GM12878 (cell line): ENCODE measurements at regions not wholly inside any gene's neighbourhood (a gene's known extent, or its start where the extent isn't known, plus 50 kb on each side); places are given as distances from the start of the nearest gene placed in this dataset.

Source experiments
- ATAC-seq: fragments of 200-7000 bp; cut with Tn5 transposase; 3 replicates; pipeline ENCODE4 v1.9.1; 2020; ENCODE audit warnings: mild to moderate bottlenecking, moderate library complexity
- BruUV-seq: library from RNA; stranded (reverse); fragments of 400-500 nt; replicated peaks from 2 replicates; lab custom pipeline; 2021; lab: Mats Ljungman, UMichigan
- CTCF ChIA-PET: fragments of 300-600 bp; sonication (Branson Sonifier 250); formaldehyde crosslinking; extraction: SDS; loops from one replicate; lab custom pipeline; 2021; ENCODE audit warnings: inconsistent platforms; lab: Yijun Ruan, JAX
- POLR2A ChIA-PET: fragments of 350-600 bp; formaldehyde crosslinking; extraction: SDS; loops from one replicate; lab custom pipeline; 2021; ENCODE audit warnings: inconsistent platforms; lab: Charles Lee
- RAD21 ChIA-PET: fragments of 300-600 bp; sonication (Branson Sonifier 250); formaldehyde crosslinking; loops from one replicate; lab custom pipeline; 2023; ENCODE audit warnings: antibody characterized with exemption; ENCODE audit not compliant: unreplicated experiment; lab: Charles Lee
- SMC1A ChIA-PET: fragments of 300-600 bp; sonication (Branson Sonifier 250); formaldehyde crosslinking; loops from one replicate; lab custom pipeline; 2023; ENCODE audit not compliant: unreplicated experiment, uncharacterized antibody; lab: Charles Lee
- DNase-seq: peaks from one replicate; pipeline ENCODE4 v3.0.0-alpha.2; 2011; ENCODE audit warnings: low read depth, low spot score
- FAIRE-seq: peaks from 3 replicates; lab custom pipeline; 2011; peaks lifted over from hg19 to GRCh38; lab: Jason Lieb, UNC
- H2AFZ ChIP-seq: 2 replicates; pipeline ENCODE4 v1.6.0; 2011; ENCODE audit warnings: low read depth, low read length, control low read depth; ENCODE audit not compliant: control insufficient read depth
- H3K27ac ChIP-seq: 2 replicates; pipeline ENCODE4 v1.5.1; 2011; ENCODE audit warnings: control low read depth; ENCODE audit not compliant: control insufficient read depth, insufficient read depth
- H3K27me3 ChIP-seq, 2 experiments: replicated peaks in 1 of 2; 2 replicates each; pipeline versions ENCODE4 v1.6.0 to v1.6.1; 2011; ENCODE audit warnings: low read length in 1 of 2; ENCODE audit not compliant: control insufficient read depth in 2 of 2, insufficient read depth in 2 of 2
- H3K36me3 ChIP-seq, 2 experiments: 2 replicates each; pipeline ENCODE4 v1.5.1; 2011; ENCODE audit warnings: low read length in 1 of 2; ENCODE audit not compliant: control insufficient read depth in 2 of 2, insufficient read depth in 2 of 2
- H3K4me1 ChIP-seq: 2 replicates; pipeline ENCODE4 v1.6.1; 2011; ENCODE audit warnings: mild to moderate bottlenecking, low read length, moderate library complexity, mixed read lengths; ENCODE audit not compliant: control insufficient read depth, insufficient read depth
- H3K4me2 ChIP-seq: 2 replicates; pipeline ENCODE4 v1.6.0; 2011; ENCODE audit warnings: control low read depth; ENCODE audit not compliant: control insufficient read depth, insufficient read depth
- H3K4me3 ChIP-seq: fragments of 200-600 bp; sonication (generic); 2 replicates; pipeline ENCODE4 v1.5.1; 2016
- H3K79me2 ChIP-seq: 2 replicates; pipeline ENCODE4 v1.6.0; 2011; ENCODE audit warnings: low read length; ENCODE audit not compliant: control insufficient read depth, insufficient read depth
- H3K9ac ChIP-seq: 2 replicates; pipeline ENCODE4 v1.8.0; 2011; ENCODE audit warnings: low read length, control low read depth, mixed read lengths; ENCODE audit not compliant: control insufficient read depth, insufficient read depth
- H3K9me3 ChIP-seq: replicated peaks from 3 replicates; pipeline ENCODE4 v1.5.1; 2011; ENCODE audit warnings: mild to moderate bottlenecking, low read length; ENCODE audit not compliant: control insufficient read depth, insufficient read depth
- H4K20me1 ChIP-seq: 2 replicates; pipeline ENCODE4 v1.6.0; 2011; ENCODE audit not compliant: control insufficient read depth, insufficient read depth
- E2F8 ChIP-seq: fragments of 450-650 bp; IDR thresholded peaks from 2 replicates; pipeline ENCODE4 v1.6.1; 2018; ENCODE audit warnings: mild to moderate bottlenecking, low read depth, moderate library complexity; ENCODE audit not compliant: partially characterized antibody
- ETV6 ChIP-seq, 2 experiments: fragments of 450-650 bp in 1 of 2; IDR thresholded peaks in 1 of 2; conservative IDR thresholded peaks in 1 of 2; 2 replicates each; pipeline ENCODE4 v1.6.1; 2014; ENCODE audit warnings: antibody characterized with exemption in 1 of 2, borderline replicate concordance in 1 of 2, low read depth in 1 of 2, mild to moderate bottlenecking in 1 of 2, moderate library complexity in 1 of 2
- GABPA ChIP-seq: IDR thresholded peaks from 2 replicates; pipeline ENCODE4 v1.6.1; 2014; ENCODE audit warnings: antibody characterized with exemption, low read depth, mild to moderate bottlenecking, inconsistent platforms
- NR2C2 ChIP-seq: IDR thresholded peaks from 2 replicates; pipeline ENCODE4 v1.6.1; 2011; ENCODE audit warnings: borderline replicate concordance, low read depth; ENCODE audit not compliant: control insufficient read depth, insufficient read length
- NRF1 ChIP-seq: conservative IDR thresholded peaks from 2 replicates; pipeline ENCODE4 v1.6.1; 2011; ENCODE audit warnings: mild to moderate bottlenecking, low read depth, low read length, improper control_type of control experiment
- SMAD5 ChIP-seq: IDR thresholded peaks from 2 replicates; pipeline ENCODE4 v1.6.1; 2016; ENCODE audit warnings: antibody characterized with exemption, low read depth
- SREBF1 ChIP-seq: IDR thresholded peaks from 2 replicates; pipeline ENCODE4 v1.6.1; 2012; ENCODE audit warnings: mild to moderate bottlenecking, low read length
- ZNF274 ChIP-seq: IDR thresholded peaks from one replicate; pipeline ENCODE4 v1.8.0; 2011; ENCODE audit not compliant: insufficient read length, insufficient read depth
- ZZZ3 ChIP-seq: IDR thresholded peaks from 2 replicates; pipeline ENCODE4 v1.6.1; 2011; ENCODE audit warnings: low read depth; ENCODE audit not compliant: control insufficient read depth, insufficient read length
- WGBS: methylation state at CpG from one replicate; pipeline ENCODE4 v1.1.6; 2016; ENCODE audit warnings: low lambda C conversion rate; ENCODE audit not compliant: insufficient replicate concordance, insufficient coverage; ENCODE audit errors: missing lambda C conversion rate; 5-methylcytosine and 5-hydroxymethylcytosine counted together
- in situ Hi-C: fragments of 300-500 bp; cut with MboI; formaldehyde crosslinking; loops from 9 replicates; pipeline ENCODE4 v1.14.3; 2018; ENCODE audit warnings: mixed read lengths
- intact Hi-C: fragments of 100-400 bp; cut with micrococcal nuclease; formaldehyde crosslinking; loops from one replicate; pipeline ENCODE4 v1.14.2; 2022; ENCODE audit not compliant: unreplicated experiment
- TF ChIP-seq, protein P1 (sequence below): fragments of 450-650 bp; IDR thresholded peaks from 2 replicates; pipeline ENCODE4 v1.6.1; 2017; ENCODE audit warnings: antibody characterized with exemption, mild to moderate bottlenecking, moderate library complexity
- TF ChIP-seq, protein P2 (sequence below): fragments of 450-650 bp; IDR thresholded peaks from 2 replicates; pipeline ENCODE4 v1.6.1; 2017; ENCODE audit warnings: borderline replicate concordance
- TF ChIP-seq, protein P3 (sequence below): fragments of 450-650 bp; formaldehyde crosslinking; IDR thresholded peaks from 2 replicates; pipeline ENCODE4 v1.4.0; 2022; ENCODE audit warnings: mild to moderate bottlenecking, moderate library complexity

GRCh38 chr5:57651127-57651526 lies 168.5 kb upstream of the ACTBL2 start:
- H4K20me1 ChIP-seq, result no peaks in the 10 kb centered on the region
- no peak overlapping the region for H3K9ac ChIP-seq
- no peaks in the 10 kb centered on the region for H3K36me3 ChIP-seq
- H3K4me2 ChIP-seq, result no peak overlapping the region
- in situ Hi-C loops, result loop anchor here (25.0 kb wide), 1 partner anchor 811 kb away; the partner anchor contains the start of gene PLK2
- H3K27me3 ChIP-seq, result no peaks in the 10 kb centered on the region
- no peak overlapping the region for H2AFZ ChIP-seq
- WGBS, result 0% methylated on average over 1 of the region's 1 CpG
- SMC1A ChIA-PET, result interaction anchor here (0.8 to 2.8 kb wide), 5 partner anchors 17 to 811 kb away, joined by 3 to 38 read pairs (median 6); partner anchors contain the start of gene PLK2
- no peak overlapping the region for H3K27ac ChIP-seq
- POLR2A ChIA-PET, result no interaction called here
- DNase-seq, result no peak
- no TSS peak for BruUV-seq
- CTCF ChIA-PET, result interaction anchor here (0.6 to 4.1 kb wide), 21 partner anchors 11 to 1226 kb away, joined by 3 to 61 read pairs (median 4); partner anchors contain the start of gene PLK2
- H3K4me3 ChIP-seq, result no peak overlapping the region
- no peaks in the 10 kb centered on the region for H3K9me3 ChIP-seq
- H3K79me2 ChIP-seq, result no peaks in the 10 kb centered on the region
- FAIRE-seq, result no peak
- intact Hi-C loops, result no loop called here
- H3K4me1 ChIP-seq, result no peaks in the 10 kb centered on the region
- ATAC-seq, result no peak
- RAD21 ChIA-PET, result interaction anchor here (1.0 to 2.5 kb wide), 3 partner anchors 152 to 810 kb away, joined by 3 to 20 read pairs (median 13); no protein-coding TSS in a partner anchor
- TF ChIP-seq E2F8, result no peak
- TF ChIP-seq ETV6 (conservative IDR thresholded peaks at IDR 0.05 in 1 of 2, IDR thresholded peaks at IDR 0.05 in 1 of 2; ENCODE audit: borderline replicate concordance in 1 of 2, low read depth in 1 of 2), result no peak
- TF ChIP-seq, protein P1, sequence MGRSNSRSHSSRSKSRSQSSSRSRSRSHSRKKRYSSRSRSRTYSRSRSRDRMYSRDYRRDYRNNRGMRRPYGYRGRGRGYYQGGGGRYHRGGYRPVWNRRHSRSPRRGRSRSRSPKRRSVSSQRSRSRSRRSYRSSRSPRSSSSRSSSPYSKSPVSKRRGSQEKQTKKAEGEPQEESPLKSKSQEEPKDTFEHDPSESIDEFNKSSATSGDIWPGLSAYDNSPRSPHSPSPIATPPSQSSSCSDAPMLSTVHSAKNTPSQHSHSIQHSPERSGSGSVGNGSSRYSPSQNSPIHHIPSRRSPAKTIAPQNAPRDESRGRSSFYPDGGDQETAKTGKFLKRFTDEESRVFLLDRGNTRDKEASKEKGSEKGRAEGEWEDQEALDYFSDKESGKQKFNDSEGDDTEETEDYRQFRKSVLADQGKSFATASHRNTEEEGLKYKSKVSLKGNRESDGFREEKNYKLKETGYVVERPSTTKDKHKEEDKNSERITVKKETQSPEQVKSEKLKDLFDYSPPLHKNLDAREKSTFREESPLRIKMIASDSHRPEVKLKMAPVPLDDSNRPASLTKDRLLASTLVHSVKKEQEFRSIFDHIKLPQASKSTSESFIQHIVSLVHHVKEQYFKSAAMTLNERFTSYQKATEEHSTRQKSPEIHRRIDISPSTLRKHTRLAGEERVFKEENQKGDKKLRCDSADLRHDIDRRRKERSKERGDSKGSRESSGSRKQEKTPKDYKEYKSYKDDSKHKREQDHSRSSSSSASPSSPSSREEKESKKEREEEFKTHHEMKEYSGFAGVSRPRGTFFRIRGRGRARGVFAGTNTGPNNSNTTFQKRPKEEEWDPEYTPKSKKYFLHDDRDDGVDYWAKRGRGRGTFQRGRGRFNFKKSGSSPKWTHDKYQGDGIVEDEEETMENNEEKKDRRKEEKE, result no peak
- TF ChIP-seq, protein P2, sequence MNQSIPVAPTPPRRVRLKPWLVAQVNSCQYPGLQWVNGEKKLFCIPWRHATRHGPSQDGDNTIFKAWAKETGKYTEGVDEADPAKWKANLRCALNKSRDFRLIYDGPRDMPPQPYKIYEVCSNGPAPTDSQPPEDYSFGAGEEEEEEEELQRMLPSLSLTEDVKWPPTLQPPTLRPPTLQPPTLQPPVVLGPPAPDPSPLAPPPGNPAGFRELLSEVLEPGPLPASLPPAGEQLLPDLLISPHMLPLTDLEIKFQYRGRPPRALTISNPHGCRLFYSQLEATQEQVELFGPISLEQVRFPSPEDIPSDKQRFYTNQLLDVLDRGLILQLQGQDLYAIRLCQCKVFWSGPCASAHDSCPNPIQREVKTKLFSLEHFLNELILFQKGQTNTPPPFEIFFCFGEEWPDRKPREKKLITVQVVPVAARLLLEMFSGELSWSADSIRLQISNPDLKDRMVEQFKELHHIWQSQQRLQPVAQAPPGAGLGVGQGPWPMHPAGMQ, result no peak
- no peak for TF ChIP-seq GABPA
- TF ChIP-seq, protein P3, sequence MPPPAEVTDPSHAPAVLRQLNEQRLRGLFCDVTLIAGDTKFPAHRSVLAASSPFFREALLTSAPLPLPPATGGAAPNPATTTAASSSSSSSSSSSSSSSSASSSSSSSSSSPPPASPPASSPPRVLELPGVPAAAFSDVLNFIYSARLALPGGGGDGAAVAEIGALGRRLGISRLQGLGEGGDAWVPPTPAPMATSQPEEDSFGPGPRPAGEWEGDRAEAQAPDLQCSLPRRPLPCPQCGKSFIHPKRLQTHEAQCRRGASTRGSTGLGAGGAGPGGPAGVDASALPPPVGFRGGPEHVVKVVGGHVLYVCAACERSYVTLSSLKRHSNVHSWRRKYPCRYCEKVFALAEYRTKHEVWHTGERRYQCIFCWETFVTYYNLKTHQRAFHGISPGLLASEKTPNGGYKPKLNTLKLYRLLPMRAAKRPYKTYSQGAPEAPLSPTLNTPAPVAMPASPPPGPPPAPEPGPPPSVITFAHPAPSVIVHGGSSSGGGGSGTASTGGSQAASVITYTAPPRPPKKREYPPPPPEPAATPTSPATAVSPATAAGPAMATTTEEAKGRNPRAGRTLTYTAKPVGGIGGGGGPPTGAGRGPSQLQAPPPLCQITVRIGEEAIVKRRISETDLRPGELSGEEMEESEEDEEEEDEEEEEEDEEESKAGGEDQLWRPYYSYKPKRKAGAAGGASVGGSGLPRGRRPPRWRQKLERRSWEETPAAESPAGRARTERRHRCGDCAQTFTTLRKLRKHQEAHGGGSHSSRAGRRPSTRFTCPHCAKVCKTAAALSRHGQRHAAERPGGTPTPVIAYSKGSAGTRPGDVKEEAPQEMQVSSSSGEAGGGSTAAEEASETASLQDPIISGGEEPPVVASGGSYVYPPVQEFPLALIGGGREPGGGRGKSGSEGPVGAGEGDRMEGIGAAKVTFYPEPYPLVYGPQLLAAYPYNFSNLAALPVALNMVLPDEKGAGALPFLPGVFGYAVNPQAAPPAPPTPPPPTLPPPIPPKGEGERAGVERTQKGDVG, result no peak
- TF ChIP-seq SREBF1, result no peak
- TF ChIP-seq ZNF274, result no peak
- TF ChIP-seq SMAD5, result no peak
- TF ChIP-seq NR2C2, result no peak
- TF ChIP-seq ZZZ3, result no peak
- TF ChIP-seq NRF1, result no peak
